ENCODE measurements at regions not wholly inside any gene's neighbourhood (a gene's known extent, or its start where the extent isn't known, plus 50 kb on each side); places are given as distances from the start of the nearest gene placed in this dataset.

DNA sequence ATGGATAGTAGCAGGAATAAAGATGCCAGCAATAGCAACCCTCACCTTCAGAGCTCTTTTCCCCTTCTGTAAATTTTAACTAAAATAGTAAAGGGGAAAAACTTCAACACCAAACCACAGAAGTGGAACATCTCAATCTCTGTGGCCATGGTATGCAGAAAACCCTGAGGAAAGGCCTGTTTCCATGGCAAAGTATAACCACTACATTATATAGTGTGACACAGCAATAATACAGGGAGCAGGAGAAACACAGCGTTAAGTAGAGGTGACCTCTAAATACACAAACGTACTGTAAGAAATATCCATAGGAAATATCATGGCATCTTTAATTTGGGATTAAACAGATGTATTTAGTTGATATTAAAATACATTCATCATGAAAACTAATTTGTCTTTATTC is 106.4 kb downstream of the SLC24A2 start:
- no peaks in the 10 kb centered on the region for H3K36me3 Mint-ChIP-seq
- no peak overlapping the region for H3K27ac Mint-ChIP-seq
- no peak overlapping the region for H3K27ac ChIP-seq (ENCODE audit: low read depth in 1 of 2, low read length in 2 of 2)
- TF ChIP-seq, protein P1, sequence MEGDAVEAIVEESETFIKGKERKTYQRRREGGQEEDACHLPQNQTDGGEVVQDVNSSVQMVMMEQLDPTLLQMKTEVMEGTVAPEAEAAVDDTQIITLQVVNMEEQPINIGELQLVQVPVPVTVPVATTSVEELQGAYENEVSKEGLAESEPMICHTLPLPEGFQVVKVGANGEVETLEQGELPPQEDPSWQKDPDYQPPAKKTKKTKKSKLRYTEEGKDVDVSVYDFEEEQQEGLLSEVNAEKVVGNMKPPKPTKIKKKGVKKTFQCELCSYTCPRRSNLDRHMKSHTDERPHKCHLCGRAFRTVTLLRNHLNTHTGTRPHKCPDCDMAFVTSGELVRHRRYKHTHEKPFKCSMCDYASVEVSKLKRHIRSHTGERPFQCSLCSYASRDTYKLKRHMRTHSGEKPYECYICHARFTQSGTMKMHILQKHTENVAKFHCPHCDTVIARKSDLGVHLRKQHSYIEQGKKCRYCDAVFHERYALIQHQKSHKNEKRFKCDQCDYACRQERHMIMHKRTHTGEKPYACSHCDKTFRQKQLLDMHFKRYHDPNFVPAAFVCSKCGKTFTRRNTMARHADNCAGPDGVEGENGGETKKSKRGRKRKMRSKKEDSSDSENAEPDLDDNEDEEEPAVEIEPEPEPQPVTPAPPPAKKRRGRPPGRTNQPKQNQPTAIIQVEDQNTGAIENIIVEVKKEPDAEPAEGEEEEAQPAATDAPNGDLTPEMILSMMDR (IDR thresholded peaks at IDR 0.05): no peak
- no peaks in the 10 kb centered on the region for H3K4me1 ChIP-seq (ENCODE audit: control insufficient read depth in 1 of 2, insufficient read depth in 2 of 2, low read length in 2 of 2)
- H2AFZ ChIP-seq (ENCODE audit: insufficient read depth, low read depth, low read length, poor library complexity, severe bottlenecking): no peak overlapping the region
- H3K4me2 ChIP-seq (replicated peaks; ENCODE audit: extremely low read depth, low read length, poor library complexity, severe bottlenecking): no peak overlapping the region
- no peak overlapping the region for H3K9ac ChIP-seq (ENCODE audit: insufficient read depth, low read length, poor library complexity, severe bottlenecking)
- H3K36me3 ChIP-seq (replicated peaks in 1 of 2; ENCODE audit: control insufficient read depth in 1 of 2, insufficient read depth in 2 of 2, low read length in 2 of 2): no peaks in the 10 kb centered on the region
- no CpG with 5 or more reads among the region's 2 CpGs for WGBS (ENCODE audit: insufficient coverage)
- no peaks in the 10 kb centered on the region for H4K20me1 ChIP-seq (ENCODE audit: insufficient read depth, low read length)
- H3K9me3 ChIP-seq (replicated peaks in 1 of 2; ENCODE audit: control insufficient read depth in 1 of 2, insufficient read depth in 1 of 2, low read length in 2 of 2): peaks cover 0 to 10% of the 10 kb centered on the region in 2 donors
- H3K9me3 Mint-ChIP-seq: peaks cover 3 to 19% (median 13%) of the 10 kb centered on the region in 7 donors
- DNase-seq: no peak
- H3K79me2 ChIP-seq (ENCODE audit: insufficient read depth, low read length): no peaks in the 10 kb centered on the region
- H3K27me3 Mint-ChIP-seq (ENCODE audit: low read depth in 3 of 3): no peaks in the 10 kb centered on the region
- no peaks in the 10 kb centered on the region for H3K27me3 ChIP-seq (ENCODE audit: control insufficient read depth in 2 of 2, insufficient read depth in 2 of 2, low read length in 2 of 2)
- no peak overlapping the region for H3K4me3 Mint-ChIP-seq
- no peak overlapping the region for H3K4me3 ChIP-seq (replicated peaks in 1 of 3; ENCODE audit: low read depth in 2 of 3, low read length in 3 of 3)
- no peaks in the 10 kb centered on the region for H3K4me1 Mint-ChIP-seq
- intact Hi-C loops (cut with micrococcal nuclease): no loop called here

DNA sequence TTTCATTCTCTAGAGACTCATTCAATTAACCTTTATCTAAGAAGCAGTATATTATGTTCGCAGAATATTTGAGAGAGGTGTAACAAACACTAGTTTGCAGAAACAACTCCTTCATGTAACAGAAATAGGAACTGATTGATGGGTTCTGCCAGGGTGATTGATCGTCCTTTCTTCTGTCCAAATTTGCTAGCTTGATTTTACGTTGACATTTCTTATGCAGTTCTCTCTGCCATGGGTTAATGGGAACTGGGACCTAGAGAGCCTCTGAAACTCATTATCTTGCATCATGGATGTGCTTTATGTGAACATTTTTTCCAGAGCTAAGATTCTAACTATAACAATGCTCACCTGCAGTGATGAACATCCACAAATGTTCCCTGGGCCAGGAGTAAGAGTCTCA is 107.0 kb downstream of the SLC24A2 start:
- Histone ChIP-seq H3K27me3 (ENCODE audit: control insufficient read depth in 2 of 2, insufficient read depth in 2 of 2, low read length in 2 of 2) (no peaks in the 10 kb centered on the region), H3K4me3 (replicated peaks in 1 of 3; ENCODE audit: low read depth in 2 of 3, low read length in 3 of 3) (no peak overlapping the region), H3K79me2 (ENCODE audit: insufficient read depth, low read length) (no peaks in the 10 kb centered on the region), H2AFZ (ENCODE audit: insufficient read depth, low read depth, low read length, poor library complexity, severe bottlenecking) (no peak overlapping the region), H3K27ac (ENCODE audit: low read depth in 1 of 2, low read length in 2 of 2) (no peak overlapping the region), H3K9ac (ENCODE audit: insufficient read depth, low read length, poor library complexity, severe bottlenecking) (no peak overlapping the region), H3K36me3 (replicated peaks in 1 of 2; ENCODE audit: control insufficient read depth in 1 of 2, insufficient read depth in 2 of 2, low read length in 2 of 2) (no peaks in the 10 kb centered on the region), H4K20me1 (ENCODE audit: insufficient read depth, low read length) (no peaks in the 10 kb centered on the region), H3K4me2 (replicated peaks; ENCODE audit: extremely low read depth, low read length, poor library complexity, severe bottlenecking) (no peak overlapping the region), H3K9me3 (replicated peaks in 1 of 2; ENCODE audit: control insufficient read depth in 1 of 2, insufficient read depth in 1 of 2, low read length in 2 of 2) (peaks cover 0 to 8% of the 10 kb centered on the region in 2 donors), H3K4me1 (ENCODE audit: control insufficient read depth in 1 of 2, insufficient read depth in 2 of 2, low read length in 2 of 2) (no peaks in the 10 kb centered on the region)
- H3K4me3 Mint-ChIP-seq: no peak overlapping the region
- intact Hi-C loops (cut with micrococcal nuclease): no loop called here
- TF ChIP-seq, protein P1 (IDR thresholded peaks at IDR 0.05): no peak
- no peak overlapping the region for H3K27ac Mint-ChIP-seq
- H3K9me3 Mint-ChIP-seq: peaks cover 3 to 17% (median 12%) of the 10 kb centered on the region in 7 donors
- no peaks in the 10 kb centered on the region for H3K27me3 Mint-ChIP-seq (ENCODE audit: low read depth in 3 of 3)
- WGBS (ENCODE audit: insufficient coverage): no CpG with 5 or more reads among the region's 3 CpGs
- DNase-seq: no peak
- no peaks in the 10 kb centered on the region for H3K4me1 Mint-ChIP-seq
- no peaks in the 10 kb centered on the region for H3K36me3 Mint-ChIP-seq

Measured in CD14-positive monocyte (primary cell).